ENCODE measurements at regions not wholly inside any gene's neighbourhood (a gene's known extent, or its start where the extent isn't known, plus 50 kb on each side); places are given as distances from the start of the nearest gene placed in this dataset.

- DNase-seq, result no peak
- TF ChIP-seq CTCF (IDR thresholded peaks at IDR 0.05), result no peak
- Mint-ChIP-seq H3K27me3 (ENCODE audit: low read depth, poor library complexity) (peaks cover 3% of the 10 kb centered on the region), H3K27ac (no peak overlapping the region), H3K4me3 (no peak overlapping the region), H3K9me3 (peaks cover 1% of the 10 kb centered on the region), H3K4me1 (peaks cover 68% of the 10 kb centered on the region), H3K36me3 (ENCODE audit: low read depth) (no peaks in the 10 kb centered on the region)
Observed at GRCh38 chr2:16081316-16082200, 141.2 kb downstream of the MYCN start.

- no peak overlapping the region for H3K4me3 Mint-ChIP-seq
Observed at GRCh38 chr2:16080516-16080915, 140.2 kb downstream of the MYCN start.

GRCh38 chr2:16080071-16080470, 139.7 kb downstream of the MYCN start:
- Mint-ChIP-seq H3K9me3 (peaks cover 3% of the 10 kb centered on the region), H3K27ac (no peak overlapping the region)

More at GRCh38 chr2:16080516-16080915, 140.2 kb downstream of the MYCN start:
- Mint-ChIP-seq H3K27ac (no peak overlapping the region), H3K4me1 (peaks cover 63% of the 10 kb centered on the region), H3K9me3 (peaks cover 3% of the 10 kb centered on the region), H3K36me3 (ENCODE audit: low read depth) (no peaks in the 10 kb centered on the region), H3K27me3 (ENCODE audit: low read depth, poor library complexity) (peaks cover 3% of the 10 kb centered on the region)
- no peak for TF ChIP-seq CTCF (IDR thresholded peaks at IDR 0.05)
- DNase-seq, result no peak

GRCh38 chr2:16079637-16080036, 139.3 kb downstream of the MYCN start:
- Mint-ChIP-seq H3K36me3 (ENCODE audit: low read depth) (no peaks in the 10 kb centered on the region), H3K9me3 (peaks cover 3% of the 10 kb centered on the region), H3K4me3 (no peak overlapping the region), H3K27me3 (ENCODE audit: low read depth, poor library complexity) (peaks cover 3% of the 10 kb centered on the region), H3K4me1 (peaks cover 54% of the 10 kb centered on the region), H3K27ac (no peak overlapping the region)
- no peak for TF ChIP-seq CTCF (IDR thresholded peaks at IDR 0.05)
- no peak for DNase-seq

More at GRCh38 chr2:16080071-16080470, 139.7 kb downstream of the MYCN start:
- H3K36me3 Mint-ChIP-seq (ENCODE audit: low read depth), result no peaks in the 10 kb centered on the region
- peaks cover 58% of the 10 kb centered on the region for H3K4me1 Mint-ChIP-seq
- no peak overlapping the region for H3K4me3 Mint-ChIP-seq
- no peak for DNase-seq
- no peak for TF ChIP-seq CTCF (IDR thresholded peaks at IDR 0.05)
- H3K27me3 Mint-ChIP-seq (ENCODE audit: low read depth, poor library complexity), result peaks cover 3% of the 10 kb centered on the region

- H3K9me3 Mint-ChIP-seq, result peaks cover 3% of the 10 kb centered on the region
- H3K36me3 Mint-ChIP-seq (ENCODE audit: low read depth), result no peaks in the 10 kb centered on the region
- H3K27ac Mint-ChIP-seq, result no peak overlapping the region
- no peak overlapping the region for H3K4me3 Mint-ChIP-seq
- TF ChIP-seq CTCF (IDR thresholded peaks at IDR 0.05), result no peak
- H3K4me1 Mint-ChIP-seq, result peaks cover 33% of the 10 kb centered on the region
- H3K27me3 Mint-ChIP-seq (ENCODE audit: low read depth, poor library complexity), result peaks cover 3% of the 10 kb centered on the region
- no peak for DNase-seq
Observed at GRCh38 chr2:16077601-16078000, 137.3 kb downstream of the MYCN start.

- Mint-ChIP-seq H3K4me1 (peaks cover 29% of the 10 kb centered on the region), H3K27me3 (ENCODE audit: low read depth, poor library complexity) (peaks cover 3% of the 10 kb centered on the region), H3K4me3 (no peak overlapping the region), H3K27ac (no peak overlapping the region), H3K9me3 (peaks cover 3% of the 10 kb centered on the region), H3K36me3 (ENCODE audit: low read depth) (no peaks in the 10 kb centered on the region)
- no peak for TF ChIP-seq CTCF (IDR thresholded peaks at IDR 0.05)
- DNase-seq, result no peak
Observed at GRCh38 chr2:16076911-16077310, 136.6 kb downstream of the MYCN start.

All from nephron progenitor cell (in vitro differentiated cells).